DND-41 (cell line): ENCODE measurements at regions not wholly inside any gene's neighbourhood (a gene's known extent, or its start where the extent isn't known, plus 50 kb on each side); places are given as distances from the start of the nearest gene placed in this dataset.

Source experiments
- EZH2 ChIP-seq: IDR thresholded peaks from 3 replicates; pipeline ENCODE4 v1.6.1; 2012; ENCODE audit warnings: borderline replicate concordance, low read depth, mild to moderate bottlenecking, moderate library complexity, low read length, inconsistent platforms; ENCODE audit not compliant: severe bottlenecking
- TF ChIP-seq, protein P1 (sequence below): IDR thresholded peaks from 2 replicates; pipeline ENCODE4 v1.5.1; 2012; ENCODE audit warnings: borderline replicate concordance, low read length, moderate library complexity, mild to moderate bottlenecking; ENCODE audit not compliant: poor library complexity, severe bottlenecking; ENCODE audit errors: extremely low read depth

- TF ChIP-seq, protein P1, sequence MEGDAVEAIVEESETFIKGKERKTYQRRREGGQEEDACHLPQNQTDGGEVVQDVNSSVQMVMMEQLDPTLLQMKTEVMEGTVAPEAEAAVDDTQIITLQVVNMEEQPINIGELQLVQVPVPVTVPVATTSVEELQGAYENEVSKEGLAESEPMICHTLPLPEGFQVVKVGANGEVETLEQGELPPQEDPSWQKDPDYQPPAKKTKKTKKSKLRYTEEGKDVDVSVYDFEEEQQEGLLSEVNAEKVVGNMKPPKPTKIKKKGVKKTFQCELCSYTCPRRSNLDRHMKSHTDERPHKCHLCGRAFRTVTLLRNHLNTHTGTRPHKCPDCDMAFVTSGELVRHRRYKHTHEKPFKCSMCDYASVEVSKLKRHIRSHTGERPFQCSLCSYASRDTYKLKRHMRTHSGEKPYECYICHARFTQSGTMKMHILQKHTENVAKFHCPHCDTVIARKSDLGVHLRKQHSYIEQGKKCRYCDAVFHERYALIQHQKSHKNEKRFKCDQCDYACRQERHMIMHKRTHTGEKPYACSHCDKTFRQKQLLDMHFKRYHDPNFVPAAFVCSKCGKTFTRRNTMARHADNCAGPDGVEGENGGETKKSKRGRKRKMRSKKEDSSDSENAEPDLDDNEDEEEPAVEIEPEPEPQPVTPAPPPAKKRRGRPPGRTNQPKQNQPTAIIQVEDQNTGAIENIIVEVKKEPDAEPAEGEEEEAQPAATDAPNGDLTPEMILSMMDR, result no peak
- no peak for TF ChIP-seq EZH2
Measured at GRCh38 chr4:19030048-19030447, 1008.5 kb upstream of the LCORL start.
